GM19328 (cell line): ENCODE measurements at regions not wholly inside any gene's neighbourhood (a gene's known extent, or its start where the extent isn't known, plus 50 kb on each side); places are given as distances from the start of the nearest gene placed in this dataset.

Experiments used
- ATAC-seq: cut with Tn5 transposase; IDR thresholded peaks from one replicate; pipeline ENCODE4 v1.9.1; 2021; ENCODE audit warnings: mild to moderate bottlenecking, moderate library complexity; ENCODE audit not compliant: unreplicated experiment

- ATAC-seq: no peak
These were observed 112.8 kb downstream of the SAMD5 start for GRCh38 chr6:147621263-147621662.

GRCh38 chr6:147621961-147622360 is 113.5 kb downstream of the SAMD5 start:
- no peak for ATAC-seq

- ATAC-seq: no peak
These were observed 116.5 kb downstream of the SAMD5 start for GRCh38 chr6:147624946-147625515.

GRCh38 chr6:147625946-147626345 is 117.5 kb downstream of the SAMD5 start:
- ATAC-seq: no peak

GRCh38 chr6:147627411-147627810 is 118.9 kb downstream of the SAMD5 start:
- no peak for ATAC-seq

- no peak for ATAC-seq
These were observed 124.7 kb downstream of the SAMD5 start for GRCh38 chr6:147633191-147633590.

- ATAC-seq: no peak
These were observed 129.2 kb downstream of the SAMD5 start for GRCh38 chr6:147637620-147638195.

- ATAC-seq: no peak
These were observed 130.8 kb downstream of the SAMD5 start for GRCh38 chr6:147639279-147639678.

GRCh38 chr6:147640606-147641005 is 132.1 kb downstream of the SAMD5 start:
- no peak for ATAC-seq

GRCh38 chr6:147641511-147641910 is 133.0 kb downstream of the SAMD5 start:
- no peak for ATAC-seq

GRCh38 chr6:147642458-147642857 is 134.0 kb downstream of the SAMD5 start:
- ATAC-seq: no peak

GRCh38 chr6:147643341-147644200 is 135.1 kb downstream of the SAMD5 start:
- no peak for ATAC-seq

- ATAC-seq: no peak
These were observed 140.4 kb downstream of the SAMD5 start for GRCh38 chr6:147648916-147649315.

- no peak for ATAC-seq
These were observed 143.0 kb downstream of the SAMD5 start for GRCh38 chr6:147651249-147652063.

GRCh38 chr6:147653631-147654030 is 145.1 kb downstream of the SAMD5 start:
- no peak for ATAC-seq

GRCh38 chr6:147654103-147654845 is 145.8 kb downstream of the SAMD5 start:
- ATAC-seq: no peak

- no peak for ATAC-seq
These were observed 152.1 kb downstream of the SAMD5 start for GRCh38 chr6:147660334-147661311.

- no peak for ATAC-seq
These were observed 154.2 kb downstream of the SAMD5 start for GRCh38 chr6:147662646-147663045.

- ATAC-seq: no peak
These were observed 155.6 kb downstream of the SAMD5 start for GRCh38 chr6:147664092-147664491.
